Stimulated activated CD8-positive, alpha-beta memory T cell treated with anti-CD3 and anti-CD28 coated beads, Interleukin-4, amount 100 ng/mL, for 48 hours (primary cell): ENCODE measurements at regions not wholly inside any gene's neighbourhood (a gene's known extent, or its start where the extent isn't known, plus 50 kb on each side); places are given as distances from the start of the nearest gene placed in this dataset.

Experiments
- DNase-seq: peaks from one replicate; pipeline ENCODE4 v3.0.0-alpha.2; 2020

DNA sequence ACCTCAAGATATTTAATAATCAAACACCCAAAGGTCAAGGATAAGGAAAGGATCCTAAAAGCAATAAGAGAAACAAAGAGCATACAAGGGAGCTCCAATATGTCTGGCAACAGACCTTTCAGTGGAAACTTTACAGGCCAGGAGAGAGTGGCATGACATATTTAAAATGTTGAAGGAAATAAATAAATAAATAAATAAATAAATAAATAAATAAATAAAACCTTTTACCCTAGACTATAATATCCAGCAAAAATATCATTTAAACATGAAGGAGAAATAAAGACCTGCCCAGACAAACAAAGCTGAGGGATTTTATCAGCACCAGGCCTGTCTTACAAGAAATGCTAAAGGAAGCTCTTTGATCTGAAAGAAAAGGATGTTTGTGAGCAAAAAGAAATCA is 367.8 kb upstream of the PBX1 start:
- DNase-seq = no peak

DNA sequence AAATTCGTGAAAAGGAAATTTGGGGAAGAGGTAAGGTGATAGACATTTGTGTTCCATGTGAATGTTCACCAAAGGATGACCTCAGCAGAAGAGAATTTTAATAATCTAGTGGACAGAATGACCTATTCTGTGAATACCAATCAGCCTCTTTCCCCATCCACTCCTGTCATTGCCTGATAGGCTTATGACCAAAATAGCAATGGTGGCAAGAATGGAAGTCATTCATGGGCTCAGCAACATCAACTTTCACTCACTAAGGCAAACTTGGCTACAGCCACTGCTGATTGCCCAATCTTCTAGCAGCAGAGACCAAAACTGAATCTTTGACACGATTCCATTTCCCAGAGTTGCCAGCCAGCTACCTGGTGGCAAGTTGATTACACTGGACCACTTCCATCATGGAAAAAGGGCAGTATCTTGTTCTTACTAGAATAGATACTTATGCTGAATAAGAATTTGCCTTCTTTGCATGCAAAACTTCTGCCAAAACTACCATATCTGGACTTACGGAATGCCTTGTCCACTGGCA is 348.7 kb upstream of the PBX1 start:
- DNase-seq = no peak

DNA sequence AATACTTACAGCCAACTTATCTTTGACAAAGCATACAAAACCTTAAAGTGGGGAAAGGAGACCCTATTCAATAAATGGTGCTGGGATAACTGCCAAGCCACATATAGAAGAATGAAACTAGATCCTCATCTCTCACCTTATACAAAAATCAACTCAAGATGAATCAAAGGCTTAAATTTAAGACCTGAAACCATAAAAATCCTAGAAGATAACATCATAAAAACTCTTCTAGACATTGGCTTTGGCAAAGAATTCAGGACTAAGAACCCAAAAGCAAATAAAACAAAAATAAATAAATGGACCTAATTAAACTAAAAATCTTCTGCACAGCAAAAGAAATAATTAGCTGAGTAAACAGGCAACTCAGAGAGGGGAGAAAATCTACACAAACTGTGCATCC is 335.6 kb upstream of the PBX1 start:
- DNase-seq = no peak

DNA sequence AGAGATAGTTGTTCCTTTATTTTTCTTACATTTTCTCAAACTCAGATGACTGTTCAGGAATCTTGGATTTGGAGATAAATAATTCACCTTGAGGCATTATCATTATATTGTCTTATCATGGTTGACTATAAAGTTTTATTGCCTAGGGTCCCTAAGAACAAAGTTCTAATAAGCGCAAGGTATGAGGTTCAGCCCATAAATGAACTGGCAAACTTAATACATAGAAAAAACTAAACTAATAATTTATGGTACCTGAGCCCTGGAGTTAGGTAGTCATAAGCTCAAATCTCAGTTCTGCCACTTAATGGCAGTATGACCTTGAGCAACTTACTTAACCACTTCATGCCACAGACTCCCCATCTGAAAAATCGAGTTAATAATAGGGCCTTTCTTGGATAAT is 334.0 kb upstream of the PBX1 start:
- no peak for DNase-seq

DNA sequence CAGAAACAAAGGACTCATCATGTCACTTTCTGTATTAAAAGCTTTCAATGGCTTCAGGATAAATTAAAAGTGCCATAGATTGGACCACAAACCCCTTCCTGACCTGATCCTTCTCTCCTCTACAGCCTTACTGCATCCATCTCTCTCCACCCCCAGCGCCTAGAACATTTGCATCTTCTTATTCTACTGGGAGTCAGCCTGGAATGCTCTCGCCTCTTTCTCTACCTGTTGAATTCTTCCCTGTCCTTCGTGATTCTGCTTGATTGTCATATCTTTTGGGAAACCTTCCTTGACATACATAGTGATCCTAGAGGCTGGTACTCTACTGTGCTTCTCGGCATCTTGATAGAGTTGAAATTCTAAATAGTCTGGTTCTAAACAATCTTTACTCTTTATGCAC is 332.0 kb upstream of the PBX1 start:
- no peak for DNase-seq

DNA sequence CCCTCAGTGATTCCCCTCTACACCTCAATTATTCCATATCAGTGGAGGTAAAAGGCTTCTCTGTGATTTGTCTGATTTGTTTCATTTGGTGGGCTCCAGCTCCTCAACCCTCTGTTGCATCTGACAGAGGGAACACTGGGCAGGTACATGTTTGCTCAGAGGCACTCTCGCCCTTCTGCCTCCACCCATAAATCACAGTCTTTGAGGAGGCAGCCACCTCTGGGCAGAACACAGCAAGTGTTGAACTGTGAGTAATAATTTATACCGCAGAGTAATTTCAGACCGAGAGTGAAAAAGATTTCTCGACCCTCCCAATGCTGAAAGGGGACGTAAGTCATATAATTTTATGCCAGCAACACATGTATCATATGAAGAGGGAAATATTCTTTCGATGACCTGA is 330.1 kb upstream of the PBX1 start:
- DNase-seq = no peak

DNA sequence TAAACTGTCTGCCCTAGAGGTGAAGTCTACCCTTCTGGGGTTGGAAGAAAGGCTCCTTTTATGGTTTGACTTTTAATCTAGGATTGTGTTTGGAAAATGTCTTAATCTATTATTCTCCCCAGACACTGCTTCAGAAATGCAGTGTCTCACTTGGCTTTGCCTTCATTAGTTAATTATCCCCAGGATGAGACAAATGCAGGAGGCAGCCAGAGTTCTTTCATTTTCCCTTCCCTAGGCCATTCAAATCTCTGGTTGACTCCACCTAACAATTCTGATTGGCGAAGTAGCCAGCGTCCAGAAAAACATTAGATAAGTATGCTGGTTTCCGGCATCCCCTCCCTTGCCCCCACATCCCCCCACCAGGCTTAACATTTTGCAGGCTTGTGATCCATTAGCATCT is 325.8 kb upstream of the PBX1 start:
- DNase-seq = no peak

DNA sequence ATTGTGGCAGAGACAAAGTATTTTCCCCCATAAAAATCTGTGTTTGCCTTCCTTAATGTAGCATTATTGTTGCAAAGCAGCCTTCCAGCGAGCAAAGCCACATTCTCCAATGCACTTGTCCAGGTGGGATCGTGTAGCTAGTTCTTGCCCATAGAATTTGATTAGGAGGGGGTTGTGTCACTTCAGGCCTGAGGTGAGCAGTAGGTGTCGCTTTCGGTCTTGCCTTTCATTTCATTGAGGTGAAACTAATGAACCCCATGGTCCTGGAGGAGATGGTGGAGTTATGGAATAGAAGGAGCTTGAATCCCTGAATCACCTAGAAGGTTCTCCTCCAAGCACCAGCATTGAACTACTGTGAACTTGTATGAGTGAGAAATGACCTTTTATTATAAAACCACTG is 318.9 kb upstream of the PBX1 start:
- DNase-seq = no peak

DNA sequence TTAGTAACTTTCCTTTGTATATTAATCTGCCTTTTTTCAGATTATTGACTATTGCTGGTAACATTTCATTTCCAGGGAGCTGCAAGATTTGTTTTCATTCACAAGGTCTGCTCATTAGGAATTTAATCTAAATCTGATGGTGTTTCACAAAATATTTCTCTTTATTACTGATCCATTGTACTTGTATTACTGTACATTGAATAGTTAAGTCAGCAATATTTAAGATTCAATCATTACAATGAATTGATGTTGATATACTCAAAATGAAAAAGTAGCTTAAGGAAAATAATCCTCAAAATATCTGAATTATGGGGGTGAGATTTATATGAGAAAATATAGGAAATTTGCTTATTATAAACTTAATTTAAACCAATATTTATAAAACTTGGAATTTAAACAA is 308.6 kb upstream of the PBX1 start:
- DNase-seq = no peak

DNA sequence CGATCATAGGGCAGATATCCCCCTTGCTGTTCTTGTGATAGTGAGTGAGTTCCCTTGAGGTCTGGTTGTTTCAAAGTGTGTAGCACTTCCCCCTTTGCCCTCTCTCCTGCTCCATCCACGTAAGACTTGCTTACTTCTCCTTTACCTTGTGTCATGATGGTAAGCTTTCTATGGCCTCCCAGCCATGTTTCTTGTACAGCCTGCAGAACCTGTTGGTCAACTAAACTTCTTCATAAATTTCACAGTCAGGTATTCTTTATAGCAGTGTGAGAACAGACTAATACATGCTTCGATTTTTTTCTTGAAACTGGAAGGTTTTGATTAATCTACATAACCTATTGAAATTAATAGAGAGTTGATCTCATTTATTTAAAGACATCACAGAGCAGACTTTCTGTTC is 302.5 kb upstream of the PBX1 start:
- no peak for DNase-seq

DNA sequence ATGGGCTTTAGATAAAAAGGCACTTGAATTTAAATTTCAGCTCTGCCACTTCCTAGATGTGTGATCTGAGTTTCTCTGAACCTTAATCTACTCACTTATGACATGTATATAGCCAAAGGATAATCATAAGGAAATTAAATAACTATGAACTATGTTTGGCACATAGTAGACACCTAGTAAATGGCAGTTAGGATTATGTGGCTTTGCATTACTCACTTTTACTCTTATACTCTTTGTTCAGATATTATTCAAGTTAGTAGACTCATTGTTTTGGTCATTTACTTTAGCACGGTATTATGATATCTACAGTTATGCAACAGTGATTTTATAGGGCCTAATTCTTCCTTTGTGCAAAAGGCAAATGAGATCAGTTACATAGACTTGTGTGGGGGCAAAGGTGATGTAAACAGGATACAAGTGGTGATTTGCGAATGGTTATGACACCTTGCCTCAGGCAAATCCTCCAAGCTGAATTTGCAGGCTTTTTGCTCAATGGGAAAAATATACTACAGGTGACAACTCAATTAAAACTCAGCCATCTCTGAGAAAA is 297.2 kb upstream of the PBX1 start:
- DNase-seq = no peak

DNA sequence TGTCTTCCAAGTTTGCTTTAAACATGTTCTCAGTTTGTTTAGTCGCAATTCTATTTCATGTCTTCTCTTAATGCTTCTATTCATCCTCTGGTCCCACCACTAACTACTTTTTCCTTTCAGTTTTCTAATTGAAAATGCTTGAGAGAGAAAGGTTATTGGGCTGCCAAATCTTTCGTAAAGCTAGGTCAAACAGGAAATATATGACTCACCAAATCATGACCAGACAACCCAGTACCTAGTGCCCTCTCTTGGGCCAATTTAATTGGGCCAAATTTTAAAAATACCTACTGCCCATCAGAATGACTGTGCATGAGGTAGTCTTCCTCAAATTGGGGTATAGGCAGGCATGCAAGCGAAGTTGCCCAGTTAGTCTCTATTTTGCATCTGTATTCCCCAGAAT is 295.4 kb upstream of the PBX1 start:
- no peak for DNase-seq

DNA sequence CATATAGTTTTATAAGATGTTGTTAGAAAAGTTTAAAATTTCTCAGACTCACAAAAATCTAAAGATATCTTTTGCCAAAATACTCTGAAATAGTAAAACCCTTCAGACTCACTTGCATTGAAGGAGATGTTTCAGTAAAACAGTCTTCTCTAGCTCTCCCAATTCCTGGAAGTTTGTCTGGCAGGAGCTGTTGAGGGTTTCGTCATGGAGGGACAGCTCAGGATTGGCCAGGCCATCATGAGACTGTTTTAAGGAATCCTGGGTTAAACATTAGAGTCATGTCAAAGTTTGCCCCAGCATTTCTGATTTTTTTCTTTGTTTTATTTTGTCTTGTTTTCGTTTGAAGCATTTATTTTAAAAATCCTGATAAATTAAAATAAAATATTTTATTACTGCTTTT is 293.8 kb upstream of the PBX1 start:
- DNase-seq = no peak

DNA sequence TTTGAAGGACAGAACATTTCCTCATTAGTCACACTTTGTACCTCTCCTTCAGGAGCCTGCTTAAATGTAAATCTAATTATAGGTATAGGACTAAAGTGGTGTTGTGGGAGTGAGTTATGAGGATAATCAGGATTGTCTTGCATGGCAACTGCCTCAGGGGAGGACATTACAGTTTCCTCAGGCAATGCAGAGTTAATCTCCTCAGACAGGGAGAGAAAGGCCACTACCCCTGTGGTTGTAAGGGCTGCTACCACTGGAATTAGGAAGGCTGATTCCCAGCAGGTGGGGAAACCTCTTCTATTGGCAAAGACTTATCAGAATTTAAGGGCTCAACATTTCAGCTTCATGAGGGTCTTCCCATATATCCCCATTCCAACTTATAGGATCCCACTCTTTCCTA is 286.8 kb upstream of the PBX1 start:
- DNase-seq = no peak

DNA sequence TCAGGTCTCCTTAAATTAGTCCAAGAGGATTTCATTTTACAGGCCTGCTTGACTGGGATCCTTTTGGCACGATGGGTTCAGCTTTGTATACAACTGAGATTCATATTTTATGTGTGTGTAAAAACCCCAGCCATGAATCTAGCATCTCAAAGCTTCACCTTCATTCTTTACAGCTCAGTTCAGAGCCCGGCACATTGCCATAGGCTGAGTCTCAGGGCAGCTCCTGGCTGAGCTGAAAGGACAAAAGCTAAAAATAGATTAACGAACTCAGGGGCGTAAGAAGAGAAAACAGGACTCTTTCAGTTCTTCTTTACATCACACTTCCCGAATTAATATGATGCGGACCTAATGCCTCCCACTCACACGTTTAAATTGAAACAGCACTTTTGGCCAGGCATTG is 262.8 kb upstream of the PBX1 start:
- DNase-seq = no peak

DNA sequence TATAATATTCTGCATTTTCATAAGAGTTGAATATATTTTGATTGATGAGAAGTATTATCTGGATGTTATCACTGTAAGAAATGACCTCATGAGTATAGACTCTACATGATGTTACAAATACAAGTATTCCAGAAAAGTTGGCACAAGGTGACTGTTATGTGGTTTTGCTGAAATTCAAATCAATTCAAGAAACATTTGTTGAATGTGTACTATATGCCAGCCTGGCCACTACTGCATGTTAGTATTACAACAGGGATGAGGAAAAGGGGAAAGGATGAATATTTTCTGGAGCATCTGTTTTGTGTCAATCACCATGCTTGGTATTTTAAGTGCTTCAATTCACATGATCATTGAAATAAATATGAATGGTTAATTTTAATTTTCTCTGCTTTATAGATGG is 250.9 kb upstream of the PBX1 start:
- no peak for DNase-seq

DNA sequence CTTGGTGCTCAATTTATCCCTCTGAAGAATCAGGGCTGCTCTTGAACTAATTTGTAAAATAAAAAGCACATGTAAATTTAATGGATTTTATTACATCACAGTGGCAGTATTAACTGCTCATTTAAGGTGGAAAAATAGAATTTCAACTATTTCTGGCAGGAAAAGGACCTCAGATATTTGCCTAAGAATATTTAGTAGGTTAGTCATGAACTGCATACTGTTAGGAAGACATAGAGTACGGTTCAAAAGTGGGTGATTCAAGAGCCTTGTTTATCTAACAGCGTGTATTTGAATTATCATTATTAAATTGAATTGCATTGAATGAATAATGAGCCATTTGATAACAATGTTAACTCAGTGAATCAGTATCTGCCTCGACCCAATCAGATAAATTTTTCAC is 248.8 kb upstream of the PBX1 start:
- no peak for DNase-seq

DNA sequence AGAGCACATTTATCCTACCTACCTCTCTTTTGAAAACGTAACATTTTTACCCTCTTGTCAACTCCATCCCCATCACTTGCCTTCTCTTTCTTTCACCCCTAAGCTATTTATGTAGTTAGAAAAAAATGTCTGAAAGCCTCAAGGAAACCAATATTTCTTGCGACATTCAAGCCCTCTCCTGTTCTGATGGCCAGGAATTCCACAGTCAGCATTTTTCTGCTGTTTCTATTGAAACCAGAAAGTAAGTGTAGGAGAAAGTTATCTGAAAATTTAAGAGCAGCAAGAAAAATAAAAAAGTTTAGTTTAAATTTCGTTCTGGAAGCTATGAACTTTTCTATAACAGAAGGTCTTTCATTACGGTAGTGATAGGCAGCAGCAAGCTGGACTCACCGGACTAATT is 247.6 kb upstream of the PBX1 start:
- no peak for DNase-seq

DNA sequence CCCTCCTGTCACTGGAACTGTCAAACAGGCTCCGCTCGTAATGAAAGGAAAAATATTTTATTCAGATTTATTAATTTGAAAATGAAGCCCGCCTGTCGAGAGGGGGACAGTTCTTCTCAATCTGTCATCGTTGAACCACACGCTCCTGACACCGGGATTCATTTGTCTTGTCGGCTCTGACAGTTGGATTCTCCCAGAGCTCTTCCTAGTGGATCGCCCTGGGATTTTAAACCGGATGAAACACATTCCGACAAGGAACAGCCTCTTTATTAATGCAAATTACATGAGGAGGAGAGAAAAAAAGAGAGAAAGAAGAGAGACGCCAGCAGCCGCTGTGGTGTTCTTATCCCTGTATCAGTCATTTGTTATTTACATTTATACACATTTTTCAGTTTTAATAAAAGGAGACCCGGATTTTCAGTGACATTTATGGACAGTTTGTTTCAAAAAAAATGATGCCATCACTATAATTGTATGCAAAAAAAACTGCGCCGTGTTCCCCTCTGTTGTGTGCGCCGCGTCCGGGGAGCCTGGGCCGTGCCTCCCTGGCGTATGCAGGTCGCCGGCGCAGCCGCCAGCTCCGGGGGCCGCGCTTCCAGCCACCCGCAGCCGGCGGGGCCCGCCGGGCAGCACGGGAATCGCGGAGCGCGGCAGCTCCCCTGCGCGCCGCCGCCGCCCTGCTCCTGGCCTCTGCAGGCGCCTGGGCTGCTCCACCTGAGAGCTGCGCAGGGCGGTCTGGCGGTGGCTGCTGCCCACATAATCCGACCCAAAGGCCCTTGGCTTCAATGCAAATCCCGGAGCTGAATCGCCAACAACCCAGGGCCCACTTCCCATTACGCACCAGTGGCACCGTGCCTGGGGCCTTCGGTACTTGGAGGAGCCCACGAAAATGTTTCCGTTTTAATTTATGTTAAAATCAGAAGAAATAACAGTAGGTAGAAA is 237.9 kb upstream of the PBX1 start:
- no peak for DNase-seq

DNA sequence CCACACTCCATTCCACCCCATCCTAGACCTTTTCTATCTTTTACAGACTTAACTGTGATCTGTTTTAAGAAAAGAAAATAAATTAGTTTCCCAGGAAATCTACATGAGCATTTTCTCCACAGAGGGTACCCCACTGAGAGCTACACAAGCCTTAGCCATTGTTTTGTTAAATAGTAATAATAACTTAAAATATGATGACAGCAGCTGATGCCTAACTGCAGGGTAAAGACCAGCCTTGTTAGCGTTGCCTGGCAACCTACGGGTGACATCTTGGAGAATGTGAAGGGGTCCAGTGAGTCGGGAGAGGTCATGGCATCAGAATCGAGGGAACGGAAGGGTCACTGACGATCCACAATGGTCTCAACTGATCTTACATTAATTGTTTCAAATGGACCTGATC is 233.2 kb upstream of the PBX1 start:
- no peak for DNase-seq

DNA sequence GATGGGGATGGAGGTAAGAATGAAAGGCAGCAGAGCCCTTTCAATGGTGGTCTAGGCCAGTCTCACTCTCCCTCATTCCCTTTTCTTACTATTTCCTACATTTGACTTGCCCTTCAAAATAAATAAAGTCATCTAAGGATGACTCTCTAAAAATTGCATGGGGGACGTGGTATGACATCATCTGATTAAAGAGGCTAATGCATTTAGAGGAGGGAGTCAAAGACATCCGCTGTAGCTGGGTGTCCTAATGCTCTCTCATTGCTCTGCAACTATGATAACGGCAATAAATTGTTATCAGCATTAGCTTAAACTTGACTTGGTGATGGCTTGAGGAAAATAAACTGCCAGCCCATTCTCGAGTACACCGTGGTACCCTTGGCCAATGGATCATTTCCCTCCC is 225.6 kb upstream of the PBX1 start:
- no peak for DNase-seq

DNA sequence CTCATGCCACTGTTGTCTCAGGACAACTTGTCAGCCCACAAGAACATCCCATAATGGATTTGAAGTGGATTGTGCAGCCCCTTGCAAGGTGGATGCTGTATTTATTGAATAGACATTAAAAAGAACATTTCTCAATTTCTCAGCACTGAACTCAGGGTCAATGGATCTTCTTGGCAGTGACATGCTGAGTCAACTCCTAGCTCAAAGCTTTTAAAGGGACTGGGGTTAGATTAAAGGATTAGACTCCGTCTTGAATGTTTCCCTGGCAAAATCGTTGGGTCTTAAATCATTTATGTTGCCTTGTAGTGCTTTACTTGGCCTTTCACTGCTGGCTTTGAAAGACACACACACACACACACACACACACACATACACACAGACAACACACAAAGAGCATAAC is 221.6 kb upstream of the PBX1 start:
- no peak for DNase-seq

DNA sequence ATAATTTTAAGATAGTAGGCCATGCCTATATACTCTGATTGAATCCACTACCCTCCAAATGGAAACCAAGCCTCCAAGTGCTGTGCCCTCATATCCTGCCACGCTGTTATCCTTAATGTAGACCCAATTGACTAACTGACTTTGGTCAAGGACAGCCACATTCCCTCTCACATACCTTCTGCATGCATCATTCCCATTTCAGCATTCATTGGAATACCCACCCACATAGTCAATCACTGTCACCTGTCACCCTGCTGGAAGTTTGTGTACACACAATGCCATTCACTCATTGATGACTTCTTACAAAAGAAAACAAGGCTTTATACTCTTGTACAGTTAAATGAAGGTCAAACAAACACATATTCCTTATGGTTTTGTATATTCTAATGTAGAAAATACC is 221.1 kb upstream of the PBX1 start:
- DNase-seq = no peak

DNA sequence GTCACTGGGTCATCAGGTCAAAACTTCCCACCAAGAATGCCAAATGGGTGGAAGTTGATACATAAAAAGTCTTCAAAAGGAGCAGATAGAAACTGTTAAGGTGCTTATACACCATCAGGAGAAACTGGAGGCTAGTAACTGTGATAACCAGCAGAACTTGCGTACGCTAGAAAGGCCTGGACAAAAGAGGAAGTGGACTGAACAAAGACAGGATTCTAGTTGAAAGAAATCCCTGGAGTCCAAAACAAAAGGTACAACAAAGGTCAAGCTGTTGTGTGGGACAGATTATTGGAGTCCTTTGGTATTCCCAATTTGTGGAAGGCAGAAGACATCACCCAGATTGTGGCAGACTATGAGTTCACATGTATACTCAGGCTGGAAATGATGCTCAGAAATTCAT is 215.8 kb upstream of the PBX1 start:
- no peak for DNase-seq

DNA sequence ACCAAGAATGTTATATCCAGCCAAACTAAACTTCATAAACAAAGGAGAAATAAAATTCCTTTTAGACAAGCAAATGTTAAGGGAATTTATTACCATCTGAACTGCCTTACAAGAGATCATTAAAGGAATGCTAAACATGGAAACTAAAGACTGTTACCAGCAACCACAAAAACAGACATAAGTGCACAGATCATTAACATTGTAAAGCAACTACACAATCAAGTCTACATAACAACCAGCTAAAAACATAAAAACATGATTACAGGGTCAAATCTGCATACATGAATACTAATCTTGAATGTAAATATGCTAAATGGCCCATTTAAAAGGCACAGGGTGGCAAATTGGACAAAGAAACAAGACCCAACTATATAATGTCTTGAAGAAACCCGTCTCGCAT is 211.0 kb upstream of the PBX1 start:
- DNase-seq = no peak
